Brain microvascular endothelial cell (primary cell): ENCODE measurements at regions not wholly inside any gene's neighbourhood (a gene's known extent, or its start where the extent isn't known, plus 50 kb on each side); places are given as distances from the start of the nearest gene placed in this dataset.

ENCODE experiments used
- DNase-seq: peaks from one replicate; pipeline ENCODE4 v3.0.0-alpha.2; 2020
- H3K27ac ChIP-seq: fragments of 250-450 bp; sonication (Bioruptor Pico); 2 replicates; pipeline ENCODE4 v1.5.1; 2020; ENCODE audit warnings: mild to moderate bottlenecking, moderate library complexity
- H3K27me3 ChIP-seq: fragments of 250-450 bp; sonication (Bioruptor Pico); replicated peaks from 2 replicates; pipeline ENCODE4 v1.5.1; 2020; ENCODE audit warnings: mild to moderate bottlenecking
- H3K36me3 ChIP-seq: fragments of 250-450 bp; sonication (Bioruptor Pico); replicated peaks from 2 replicates; pipeline ENCODE4 v1.5.1; 2020; ENCODE audit warnings: mild to moderate bottlenecking
- H3K4me3 ChIP-seq: 2 replicates; pipeline ENCODE4 v1.5.1; 2011; ENCODE audit warnings: low read depth, mild to moderate bottlenecking, control low read depth, low read length, moderate library complexity
- CTCF ChIP-seq: IDR thresholded peaks from 2 replicates; pipeline ENCODE4 v1.5.1; 2011; ENCODE audit warnings: low read depth, mild to moderate bottlenecking, moderate library complexity, low read length, control low read depth, inconsistent platforms; ENCODE audit errors: missing control alignments
- in situ Hi-C: cut with HindIII; loops from 2 replicates; pipeline ENCODE4 v1.10.0; 2017; ENCODE audit warnings: low sequenced_read_pairs, low pct_ligation_motif_present

DNA sequence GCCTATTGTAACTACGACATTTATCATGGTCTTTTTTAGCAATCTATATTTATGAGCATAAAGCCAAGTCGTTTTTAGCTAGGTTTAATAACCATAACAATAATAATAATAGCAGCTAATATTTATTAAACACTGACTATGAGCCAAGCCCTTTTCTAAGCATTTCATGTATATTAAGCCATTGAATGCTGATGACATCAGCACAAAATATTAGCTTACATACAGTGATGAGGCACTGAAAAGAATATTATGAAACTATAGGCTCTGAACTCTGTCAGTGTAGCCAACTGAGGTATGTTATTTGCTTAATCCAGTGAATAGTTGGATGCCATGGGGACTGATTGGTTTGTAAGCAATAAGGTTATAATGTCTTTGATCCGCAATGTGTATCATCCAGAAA lies 235.2 kb downstream of the NDFIP2 start:
- TF ChIP-seq CTCF = no peak
- Histone ChIP-seq H3K27me3 (no peaks in the 10 kb centered on the region), H3K36me3 (no peaks in the 10 kb centered on the region), H3K4me3 (no peak overlapping the region), H3K27ac (no peak overlapping the region)
- DNase-seq = no peak
- in situ Hi-C loops = no loop called here

DNA sequence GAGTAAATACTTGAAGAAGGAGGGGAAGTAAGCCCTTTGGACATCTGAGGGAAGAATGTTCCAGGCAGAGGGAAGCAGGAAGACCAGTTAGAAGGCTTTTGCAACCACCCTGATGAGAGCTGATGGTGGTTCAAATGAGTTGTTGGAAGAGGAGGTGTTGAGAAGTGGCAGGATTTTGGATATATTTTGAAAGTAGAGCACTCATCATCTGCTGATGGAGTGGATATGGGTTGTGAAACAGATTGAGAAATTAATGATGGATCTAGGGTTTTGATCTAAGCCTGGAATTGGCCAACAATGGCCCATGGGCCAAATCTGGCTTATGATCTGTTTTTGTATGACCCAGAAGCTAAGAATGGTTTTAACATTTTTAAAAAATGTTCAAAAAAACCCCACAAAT lies 230.7 kb downstream of the NDFIP2 start:
- H3K36me3 ChIP-seq = no peaks in the 10 kb centered on the region
- no peak overlapping the region for H3K27ac ChIP-seq
- in situ Hi-C loops = no loop called here
- no peaks in the 10 kb centered on the region for H3K27me3 ChIP-seq
- no peak overlapping the region for H3K4me3 ChIP-seq
- no peak for DNase-seq
- TF ChIP-seq CTCF = no peak

GRCh38 chr13:79710376-79710775 lies 229.4 kb downstream of the NDFIP2 start:
- in situ Hi-C loops = no loop called here
- Histone ChIP-seq H3K27ac (no peak overlapping the region), H3K27me3 (no peaks in the 10 kb centered on the region), H3K36me3 (no peaks in the 10 kb centered on the region), H3K4me3 (no peak overlapping the region)
- no peak for TF ChIP-seq CTCF
- no peak for DNase-seq

DNA sequence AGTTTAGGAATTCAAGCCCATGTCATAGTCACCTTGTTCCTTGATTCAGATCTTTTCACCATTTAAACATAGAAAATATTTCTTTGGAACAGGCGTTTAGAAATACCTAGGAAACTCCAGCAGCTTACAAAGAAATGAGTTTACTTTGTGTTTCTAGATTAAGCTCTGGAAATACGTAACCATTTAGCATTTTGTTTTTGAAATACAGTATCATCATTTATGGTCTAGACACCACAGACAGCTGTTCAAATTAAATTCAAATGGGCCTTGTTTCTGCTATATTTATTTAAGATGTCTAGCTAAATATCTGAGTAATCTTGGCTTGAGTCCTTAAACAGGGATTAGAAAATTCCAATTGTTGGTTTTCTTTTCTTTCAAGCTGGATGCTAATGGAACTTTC lies 228.5 kb downstream of the NDFIP2 start:
- Histone ChIP-seq H3K4me3 (no peak overlapping the region), H3K27ac (no peak overlapping the region), H3K27me3 (no peaks in the 10 kb centered on the region), H3K36me3 (no peaks in the 10 kb centered on the region)
- DNase-seq = no peak
- no peak for TF ChIP-seq CTCF
- in situ Hi-C loops = no loop called here

GRCh38 chr13:79703772-79704171 lies 222.8 kb downstream of the NDFIP2 start:
- no peak for TF ChIP-seq CTCF
- in situ Hi-C loops = no loop called here
- no peak overlapping the region for H3K4me3 ChIP-seq
- H3K36me3 ChIP-seq = no peaks in the 10 kb centered on the region
- no peaks in the 10 kb centered on the region for H3K27me3 ChIP-seq
- DNase-seq = no peak
- no peak overlapping the region for H3K27ac ChIP-seq

DNA sequence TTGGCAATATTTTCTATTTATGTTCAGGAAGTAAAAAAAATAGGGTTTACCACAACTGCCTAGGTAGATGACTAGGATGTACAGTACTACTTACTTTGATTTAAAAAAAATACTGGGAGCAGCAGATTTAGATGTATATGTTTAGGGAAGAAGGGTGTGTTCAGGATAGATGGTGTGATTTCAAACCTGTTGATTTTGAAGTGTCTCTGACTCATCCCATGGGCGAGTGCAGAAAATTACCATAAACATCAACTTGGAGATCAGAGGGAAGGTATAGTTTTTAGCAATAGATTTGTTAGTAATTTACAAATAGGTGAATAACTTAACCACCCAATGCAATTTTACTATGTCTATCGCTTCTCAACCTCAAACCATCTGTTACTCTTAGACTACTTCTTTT lies 214.8 kb downstream of the NDFIP2 start:
- in situ Hi-C loops = no loop called here
- TF ChIP-seq CTCF = no peak
- DNase-seq = no peak
- Histone ChIP-seq H3K36me3 (no peaks in the 10 kb centered on the region), H3K27me3 (no peaks in the 10 kb centered on the region), H3K27ac (no peak overlapping the region), H3K4me3 (no peak overlapping the region)
